ENCODE measurements at regions not wholly inside any gene's neighbourhood (a gene's known extent, or its start where the extent isn't known, plus 50 kb on each side); places are given as distances from the start of the nearest gene placed in this dataset.

GRCh38 chr20:40080041-40080652, 608.9 kb downstream of the MAFB start:
- H3K4me1 ChIP-seq (ENCODE audit: insufficient read depth), result peaks cover 4% of the 10 kb centered on the region; the same call in 1 of the 2 replicates
- H3K4me3 ChIP-seq, result no peak overlapping the region
- Mint-ChIP-seq H3K27ac (no peak overlapping the region), H3K27me3 (ENCODE audit: insufficient read depth, low read depth, poor library complexity) (peaks cover 1% of the 10 kb centered on the region), H3K4me1 (peaks cover 39% of the 10 kb centered on the region), H3K9me3 (no peaks in the 10 kb centered on the region), H3K4me3 (no peak overlapping the region), H3K36me3 (ENCODE audit: low read depth) (peaks cover 3% of the 10 kb centered on the region; the same call in 1 of the 3 replicates)
- H3K27me3 ChIP-seq (ENCODE audit: insufficient read depth), result no peaks in the 10 kb centered on the region
- H3F3A ChIP-seq (replicated peaks; ENCODE audit: low read depth), result no peaks in the 10 kb centered on the region
- ATAC-seq (peak; percentile 75), DNase-seq (ENCODE audit: low spot score) (peak; percentile 12)
- TF ChIP-seq POLR2AphosphoS5 (IDR thresholded peaks at IDR 0.05; ENCODE audit: low read depth), result no peak
- no peak for TF ChIP-seq ZNF462 (CRISPR knock-in tag; IDR thresholded peaks at IDR 0.05)
- no peak for TF ChIP-seq ZNF114 (CRISPR knock-in tag; IDR thresholded peaks at IDR 0.05)
- TF ChIP-seq CREB1 (CRISPR knock-in tag; IDR thresholded peaks at IDR 0.05; ENCODE audit: low read depth), result no peak
- TF ChIP-seq, protein P1, sequence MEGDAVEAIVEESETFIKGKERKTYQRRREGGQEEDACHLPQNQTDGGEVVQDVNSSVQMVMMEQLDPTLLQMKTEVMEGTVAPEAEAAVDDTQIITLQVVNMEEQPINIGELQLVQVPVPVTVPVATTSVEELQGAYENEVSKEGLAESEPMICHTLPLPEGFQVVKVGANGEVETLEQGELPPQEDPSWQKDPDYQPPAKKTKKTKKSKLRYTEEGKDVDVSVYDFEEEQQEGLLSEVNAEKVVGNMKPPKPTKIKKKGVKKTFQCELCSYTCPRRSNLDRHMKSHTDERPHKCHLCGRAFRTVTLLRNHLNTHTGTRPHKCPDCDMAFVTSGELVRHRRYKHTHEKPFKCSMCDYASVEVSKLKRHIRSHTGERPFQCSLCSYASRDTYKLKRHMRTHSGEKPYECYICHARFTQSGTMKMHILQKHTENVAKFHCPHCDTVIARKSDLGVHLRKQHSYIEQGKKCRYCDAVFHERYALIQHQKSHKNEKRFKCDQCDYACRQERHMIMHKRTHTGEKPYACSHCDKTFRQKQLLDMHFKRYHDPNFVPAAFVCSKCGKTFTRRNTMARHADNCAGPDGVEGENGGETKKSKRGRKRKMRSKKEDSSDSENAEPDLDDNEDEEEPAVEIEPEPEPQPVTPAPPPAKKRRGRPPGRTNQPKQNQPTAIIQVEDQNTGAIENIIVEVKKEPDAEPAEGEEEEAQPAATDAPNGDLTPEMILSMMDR (conservative IDR thresholded peaks at IDR 0.05; ENCODE audit: low read depth in 2 of 2), result no peak
- TF ChIP-seq STAT1 (IDR thresholded peaks at IDR 0.05; ENCODE audit: unreplicated experiment), result no peak
- no peak for TF ChIP-seq EZH2phosphoT487 (IDR thresholded peaks at IDR 0.05; ENCODE audit: unreplicated experiment)
- TF ChIP-seq ZNF331 (CRISPR knock-in tag; IDR thresholded peaks at IDR 0.05; ENCODE audit: low read depth), result no peak
- no peak for TF ChIP-seq JUNB (IDR thresholded peaks at IDR 0.05; ENCODE audit: unreplicated experiment)
- TF ChIP-seq REST (IDR thresholded peaks at IDR 0.05; ENCODE audit: unreplicated experiment), result no peak
- no peak for TF ChIP-seq EZH2 (IDR thresholded peaks at IDR 0.05; ENCODE audit: low read depth, unreplicated experiment)
- TF ChIP-seq, protein P2, sequence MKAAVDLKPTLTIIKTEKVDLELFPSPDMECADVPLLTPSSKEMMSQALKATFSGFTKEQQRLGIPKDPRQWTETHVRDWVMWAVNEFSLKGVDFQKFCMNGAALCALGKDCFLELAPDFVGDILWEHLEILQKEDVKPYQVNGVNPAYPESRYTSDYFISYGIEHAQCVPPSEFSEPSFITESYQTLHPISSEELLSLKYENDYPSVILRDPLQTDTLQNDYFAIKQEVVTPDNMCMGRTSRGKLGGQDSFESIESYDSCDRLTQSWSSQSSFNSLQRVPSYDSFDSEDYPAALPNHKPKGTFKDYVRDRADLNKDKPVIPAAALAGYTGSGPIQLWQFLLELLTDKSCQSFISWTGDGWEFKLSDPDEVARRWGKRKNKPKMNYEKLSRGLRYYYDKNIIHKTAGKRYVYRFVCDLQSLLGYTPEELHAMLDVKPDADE (IDR thresholded peaks at IDR 0.05), result no peak
- TF ChIP-seq NANOG (IDR thresholded peaks at IDR 0.05; ENCODE audit: borderline replicate concordance), result no peak
- H3K27ac ChIP-seq (ENCODE audit: low read depth), result no peak overlapping the region
- H3K9me2 ChIP-seq (ENCODE audit: insufficient read depth), result peaks cover 3% of the 10 kb centered on the region; the same call in 1 of the 2 replicates
- H3K36me3 ChIP-seq (ENCODE audit: insufficient read depth), result no peaks in the 10 kb centered on the region
- H4K20me1 ChIP-seq (replicated peaks; ENCODE audit: insufficient read depth), result no peaks in the 10 kb centered on the region
- no peak overlapping the region for H3K4me2 ChIP-seq
- H2AFZ ChIP-seq, result no peak overlapping the region
- H3K79me2 ChIP-seq (replicated peaks; ENCODE audit: insufficient read depth), result no peaks in the 10 kb centered on the region
